HG03095 (cell line): ENCODE measurements at regions not wholly inside any gene's neighbourhood (a gene's known extent, or its start where the extent isn't known, plus 50 kb on each side); places are given as distances from the start of the nearest gene placed in this dataset.
"Not testable (repeated sequence)": the region's sequence is repeated elsewhere in the genome, so short reads cannot be mapped to it uniquely, and the experiment has no call there.

ENCODE experiments used
- ATAC-seq: cut with Tn5 transposase; IDR thresholded peaks from one replicate; pipeline ENCODE4 v1.9.1; 2021; ENCODE audit warnings: moderate library complexity; ENCODE audit not compliant: unreplicated experiment

DNA sequence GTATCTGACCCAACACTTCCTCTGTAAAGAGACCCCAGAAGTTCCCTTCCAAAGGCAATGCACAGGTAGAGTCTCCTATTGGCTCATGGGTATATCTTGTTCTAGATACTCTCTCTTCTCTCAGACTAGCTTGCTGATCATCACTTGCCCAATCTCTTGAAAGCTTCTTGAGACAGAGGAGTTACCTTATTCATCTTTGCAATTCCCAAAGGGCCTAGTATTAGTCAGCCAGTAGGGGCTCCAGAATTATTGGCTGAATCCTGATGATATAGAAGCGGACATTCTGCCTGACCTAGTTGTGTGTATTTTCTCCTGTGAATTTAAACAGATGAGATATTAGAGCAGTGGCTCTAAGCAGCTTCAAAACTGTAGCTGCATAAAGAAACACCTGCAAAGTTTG, 304.0 kb upstream of the KLF4 start:
- ATAC-seq, result no peak

DNA sequence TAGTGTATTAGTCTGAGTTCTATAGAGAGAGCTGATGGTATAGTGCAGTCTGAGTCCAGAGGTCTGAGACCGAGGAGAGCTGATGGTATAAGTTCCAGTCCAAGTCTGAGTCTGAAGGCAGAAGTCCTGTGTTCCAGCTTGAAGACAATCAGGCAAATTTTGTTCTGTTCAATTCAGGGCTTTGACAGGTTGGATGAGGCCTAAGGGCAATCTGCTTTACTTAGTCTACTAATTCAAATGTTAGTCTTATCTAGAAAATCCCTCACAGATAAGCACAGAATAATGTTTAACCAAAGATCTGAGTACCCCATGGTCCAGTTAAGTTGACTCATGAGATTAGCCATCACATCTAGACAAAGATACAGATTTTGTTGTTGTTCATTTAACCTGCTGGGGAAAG, 303.0 kb upstream of the KLF4 start:
- ATAC-seq, result no peak

- no peak for ATAC-seq
These were observed 302.4 kb upstream of the KLF4 start for GRCh38 chr9:107792006-107792405.

- ATAC-seq, result no peak
These were observed 299.6 kb upstream of the KLF4 start for GRCh38 chr9:107789001-107789700.

- no peak for ATAC-seq
These were observed 297.0 kb upstream of the KLF4 start for GRCh38 chr9:107786561-107786960.

DNA sequence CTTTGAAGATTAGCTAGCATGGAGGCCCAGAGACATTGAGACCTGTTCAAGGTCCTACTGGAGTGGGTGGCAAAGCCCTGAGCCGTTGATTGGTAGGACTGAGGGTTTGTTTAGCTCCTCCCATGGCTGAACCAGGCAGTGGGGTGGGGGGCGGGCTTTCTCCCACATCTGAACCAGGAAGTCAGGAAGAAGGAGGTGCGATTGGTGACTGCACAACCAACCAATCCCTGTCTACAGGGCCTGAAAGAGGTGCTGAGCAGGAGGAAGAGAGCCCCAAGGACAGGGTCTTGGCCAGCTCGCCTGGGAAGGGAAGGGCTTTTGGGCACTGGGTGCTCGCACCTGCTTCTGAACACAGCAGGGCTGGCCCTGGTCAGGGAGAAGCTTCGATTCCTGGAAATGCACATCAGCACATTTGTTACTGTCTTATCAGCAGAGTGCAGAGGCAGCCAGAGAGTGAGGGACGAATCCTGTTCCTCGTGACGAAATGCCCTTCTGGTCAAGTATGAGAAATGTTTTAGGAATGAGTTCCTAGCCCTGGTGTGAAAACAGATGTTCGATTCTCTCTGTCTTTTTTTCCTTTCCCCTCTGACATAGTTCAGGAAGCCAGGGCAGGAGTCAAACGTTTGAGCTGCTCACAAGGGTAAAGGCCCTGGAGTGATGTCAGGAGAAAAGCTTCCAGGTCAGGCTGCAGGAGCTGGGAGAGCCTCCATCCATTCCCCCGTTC, 294.8 kb upstream of the KLF4 start:
- ATAC-seq, result no peak

- no peak for ATAC-seq
These were observed 293.2 kb upstream of the KLF4 start for GRCh38 chr9:107782789-107783188.

DNA sequence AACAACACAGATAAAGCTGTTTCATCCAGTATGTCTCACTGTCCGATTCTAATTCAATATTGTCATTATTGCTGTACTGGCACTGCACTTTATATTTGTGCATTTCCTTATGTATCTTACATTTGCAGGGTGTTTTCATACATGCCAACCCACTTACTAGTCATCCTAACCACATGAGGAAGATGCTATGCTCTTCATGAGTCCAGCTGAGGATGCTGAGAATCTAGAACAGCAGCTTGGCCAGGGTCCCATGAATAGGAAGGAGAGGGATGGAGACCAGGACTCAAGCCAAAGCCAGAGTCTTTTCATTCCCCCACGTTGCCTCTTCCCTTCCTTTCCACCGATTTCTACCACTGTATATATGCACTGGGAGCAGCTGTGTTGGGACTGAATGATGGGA, 292.8 kb upstream of the KLF4 start:
- ATAC-seq, result no peak

DNA sequence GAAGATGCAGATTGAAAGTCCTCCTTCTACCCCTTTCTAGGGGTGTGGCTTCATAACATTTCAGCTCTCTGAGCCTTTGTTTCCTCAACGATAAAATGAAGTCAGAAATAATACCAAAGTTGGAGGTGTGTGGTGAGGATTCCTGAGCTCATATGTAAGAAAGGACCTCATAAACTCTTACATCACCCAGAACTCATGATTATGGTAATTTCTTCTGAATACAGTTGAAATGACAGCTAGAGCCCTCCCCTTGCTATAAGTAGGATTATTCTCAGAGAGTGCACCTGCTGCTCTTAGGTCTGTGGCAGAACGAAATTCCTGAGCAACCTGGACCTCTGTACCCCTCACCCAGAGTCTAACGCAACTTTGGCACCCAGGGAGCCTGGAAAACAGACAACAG, 291.4 kb upstream of the KLF4 start:
- no peak for ATAC-seq

DNA sequence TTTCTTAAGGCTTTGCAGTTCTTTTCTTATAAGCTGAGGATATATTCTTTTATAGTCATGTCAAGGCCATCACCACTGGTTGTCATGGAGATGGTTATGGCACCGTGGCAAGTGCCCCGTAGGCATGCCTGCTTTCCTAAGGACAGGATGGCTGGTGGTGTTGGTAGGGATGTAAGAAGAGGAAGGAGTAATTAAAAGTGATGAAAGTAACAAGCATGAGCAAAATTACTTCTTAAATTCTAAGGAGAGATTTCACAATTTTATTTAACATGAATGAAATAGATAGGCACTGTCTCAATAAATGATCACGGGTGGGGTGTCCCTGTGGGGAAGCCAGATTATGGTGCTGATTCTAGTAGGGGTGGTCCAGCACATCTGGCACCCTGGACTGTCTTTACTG, 290.2 kb upstream of the KLF4 start:
- no peak for ATAC-seq

DNA sequence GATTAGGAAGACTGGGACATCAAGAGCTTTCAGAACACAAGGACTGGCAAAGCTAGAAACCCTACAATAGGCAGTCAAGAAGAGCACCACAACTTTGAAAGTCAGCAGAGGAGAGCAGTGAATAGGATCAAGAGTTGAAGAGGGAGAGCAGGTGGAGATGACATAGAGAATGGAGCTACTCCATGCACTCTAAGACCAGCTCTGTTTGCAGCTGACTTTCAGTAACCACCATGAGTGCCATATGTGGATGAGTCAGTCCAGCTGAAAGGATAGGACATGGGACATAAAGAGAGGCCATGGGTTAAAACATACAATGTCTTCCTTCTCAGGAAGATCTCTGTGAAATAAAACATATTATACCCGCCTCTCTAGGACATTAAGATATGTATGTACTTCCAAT, 289.1 kb upstream of the KLF4 start:
- no peak for ATAC-seq

DNA sequence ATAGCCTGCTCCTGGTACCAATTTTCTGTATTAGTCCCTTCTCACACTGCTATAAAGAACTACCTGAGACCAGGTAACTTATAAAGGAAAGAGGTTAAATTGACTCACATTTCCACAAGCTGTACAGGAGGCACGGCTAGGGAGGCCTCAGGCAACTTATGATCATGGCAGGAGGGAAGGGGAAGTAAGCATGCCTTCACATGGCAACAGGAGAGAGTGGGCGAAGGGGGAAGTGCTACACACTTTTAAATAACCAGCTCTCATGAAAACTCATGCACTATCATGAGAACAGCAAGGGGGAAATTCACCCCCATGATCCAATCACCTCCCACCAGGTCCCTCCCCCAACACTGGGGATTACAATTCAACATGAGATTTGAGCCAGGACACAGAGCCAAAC, 284.5 kb upstream of the KLF4 start:
- not testable (repeated sequence) for ATAC-seq

GRCh38 chr9:107772988-107773387, 283.4 kb upstream of the KLF4 start:
- no peak for ATAC-seq

DNA sequence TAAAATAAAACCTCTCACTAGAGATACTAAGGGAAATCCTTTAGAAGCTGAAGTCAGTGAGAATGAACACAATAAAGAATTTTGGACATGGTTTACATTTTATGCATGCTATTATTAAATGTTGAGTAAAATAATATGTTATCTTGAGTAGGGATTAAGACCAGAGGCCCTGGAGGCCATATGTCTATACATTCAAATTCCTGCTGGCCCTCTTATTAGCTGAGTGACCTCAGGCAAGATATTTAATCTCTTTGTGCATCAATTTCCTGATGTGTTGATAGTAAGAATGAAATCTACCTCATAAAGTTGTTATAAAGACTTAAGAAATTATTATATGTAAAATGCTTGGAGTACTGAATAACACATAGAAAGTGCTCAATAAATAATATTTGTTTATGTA, 281.1 kb upstream of the KLF4 start:
- no peak for ATAC-seq

DNA sequence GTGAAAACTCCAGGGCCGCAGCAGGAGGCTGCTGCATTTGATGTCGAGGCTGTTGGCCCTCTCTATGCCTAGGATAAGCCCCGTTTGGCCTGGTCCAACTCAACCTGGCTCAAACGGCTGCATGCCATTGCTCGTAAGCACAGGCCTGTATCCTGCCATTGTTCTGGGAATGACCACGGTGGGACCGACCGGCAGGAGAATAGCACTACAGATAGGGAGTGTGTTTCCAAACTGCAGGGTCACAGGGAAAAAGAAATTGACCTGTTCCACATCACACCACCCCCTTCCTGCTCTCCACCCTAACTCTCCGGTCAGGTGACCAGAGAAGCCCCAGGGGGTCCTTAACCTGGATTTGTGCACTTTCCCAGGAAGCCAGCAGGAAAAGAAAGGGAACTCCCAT, 278.7 kb upstream of the KLF4 start:
- no peak for ATAC-seq

GRCh38 chr9:107767711-107768110, 278.1 kb upstream of the KLF4 start:
- ATAC-seq, result no peak

- ATAC-seq, result not testable (repeated sequence)
These were observed 273.9 kb upstream of the KLF4 start for GRCh38 chr9:107763469-107763868.

GRCh38 chr9:107761307-107761706, 271.7 kb upstream of the KLF4 start:
- ATAC-seq, result no peak

GRCh38 chr9:107760469-107761242, 271.1 kb upstream of the KLF4 start:
- ATAC-seq, result no peak

DNA sequence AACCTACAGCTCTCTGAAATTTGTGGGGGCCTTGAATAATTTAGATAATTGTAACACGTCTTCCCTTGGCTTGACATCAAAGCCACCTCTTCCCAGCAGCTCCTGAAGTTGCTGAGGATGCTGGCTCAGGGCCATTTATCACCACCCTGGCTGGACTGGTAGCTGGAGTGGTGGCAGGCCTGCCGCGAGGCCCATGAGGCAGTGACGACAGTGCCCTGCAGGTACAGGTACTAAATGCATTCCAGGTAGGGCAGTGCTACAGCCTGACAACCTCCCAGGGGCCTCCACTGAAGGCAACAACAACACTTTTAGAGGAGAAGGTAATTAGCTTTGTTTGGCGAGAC, 270.2 kb upstream of the KLF4 start:
- ATAC-seq, result no peak

DNA sequence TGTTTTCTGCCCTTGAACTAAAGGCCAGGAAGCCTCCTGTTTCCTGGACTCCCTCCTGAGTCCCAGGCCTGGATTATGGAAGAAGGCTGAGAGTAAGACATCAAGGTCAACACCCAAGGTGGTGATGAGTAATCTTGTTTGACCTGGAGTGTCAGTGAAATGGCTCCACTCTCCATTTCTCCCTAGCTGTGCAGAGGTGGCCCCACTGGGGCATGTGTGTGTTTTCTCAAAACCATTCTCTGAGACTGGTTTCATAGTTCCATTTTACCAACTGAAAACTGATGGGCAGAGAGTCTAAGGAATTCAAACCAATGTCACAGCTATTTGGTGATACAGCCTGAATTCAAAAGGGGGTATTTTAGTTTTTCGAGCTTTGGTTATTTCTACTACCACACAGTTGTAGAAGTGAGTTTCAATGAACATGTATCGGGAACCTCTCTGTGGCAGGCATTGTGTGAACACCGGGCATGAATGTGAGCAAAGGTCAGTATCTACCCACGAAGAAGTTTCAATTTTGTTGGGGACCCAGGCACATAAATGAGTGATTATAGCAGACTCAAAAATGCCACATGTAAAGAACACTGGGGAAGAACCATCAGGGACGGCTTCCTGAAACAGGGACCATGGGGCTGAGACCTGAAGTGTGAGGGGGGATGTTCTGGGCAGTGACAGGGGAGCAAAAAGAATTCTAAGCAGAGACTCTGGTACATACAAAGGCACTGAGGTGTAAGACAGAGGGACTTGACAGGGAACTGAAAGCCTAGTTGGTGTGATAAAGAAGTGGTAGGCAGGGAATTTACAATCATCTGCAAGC, 269.6 kb upstream of the KLF4 start:
- ATAC-seq, result no peak
